ENCODE measurements at regions not wholly inside any gene's neighbourhood (a gene's known extent, or its start where the extent isn't known, plus 50 kb on each side); places are given as distances from the start of the nearest gene placed in this dataset.

DNA sequence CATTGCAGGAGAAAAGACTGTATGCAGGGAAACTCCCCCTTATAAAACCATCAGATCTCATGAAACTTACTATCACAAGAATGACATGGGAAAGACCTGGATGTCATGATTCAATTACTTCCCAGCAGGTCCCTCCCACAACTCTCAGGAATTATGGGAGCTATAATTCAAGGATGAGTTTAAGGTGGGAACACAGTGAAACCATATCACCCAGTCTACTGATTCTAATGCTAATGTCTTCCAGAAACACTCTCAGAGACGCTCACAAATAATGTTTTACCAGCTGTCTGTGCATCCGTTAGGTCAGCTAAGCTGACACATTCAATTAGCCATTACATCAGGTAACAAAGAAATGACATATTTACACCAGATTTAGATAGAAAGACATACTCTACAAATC, 637.9 kb downstream of the NLGN4Y start:
- no peak for DNase-seq (ENCODE audit: low spot score)

DNA sequence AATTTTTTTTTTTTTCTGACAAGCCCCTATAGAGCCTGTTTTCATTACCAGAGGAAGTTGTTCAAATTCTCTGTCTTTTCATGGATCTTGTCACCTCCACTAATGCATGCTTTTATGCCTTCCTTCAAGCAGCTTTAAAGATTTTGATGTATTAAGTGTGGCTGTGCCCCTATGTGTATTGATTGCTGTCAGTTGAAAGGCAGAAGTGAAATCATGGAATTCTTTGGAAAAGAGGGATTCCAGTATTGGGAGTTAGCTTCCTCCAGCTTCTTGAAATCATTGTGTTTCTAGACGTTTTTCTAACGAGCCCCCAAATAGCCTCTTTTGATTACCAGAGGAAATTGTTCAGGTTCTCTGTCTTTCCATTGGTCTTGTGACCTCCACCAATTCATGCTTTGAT, 655.6 kb downstream of the NLGN4Y start:
- no peak for DNase-seq (ENCODE audit: low spot score)

DNA sequence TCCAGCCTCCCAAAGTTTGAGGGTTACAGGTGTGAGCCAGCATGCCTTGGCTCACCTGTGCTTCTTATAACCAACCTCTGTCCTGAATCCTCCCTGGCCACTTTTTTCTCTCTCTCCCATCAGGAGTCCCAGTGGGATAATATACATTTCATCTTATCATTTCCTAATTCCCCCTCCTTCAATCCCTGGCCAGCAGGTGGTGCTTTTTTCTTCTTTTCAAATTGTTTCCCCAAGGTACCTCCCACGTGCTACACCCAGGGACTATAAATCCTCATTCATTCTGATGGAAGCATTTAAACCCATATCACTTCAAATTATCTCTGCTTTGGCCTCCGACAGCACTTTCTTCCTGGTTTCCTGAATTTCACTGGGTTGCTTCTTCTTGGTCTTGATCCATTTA, 704.7 kb downstream of the NLGN4Y start:
- DNase-seq (ENCODE audit: low spot score): no peak

DNA sequence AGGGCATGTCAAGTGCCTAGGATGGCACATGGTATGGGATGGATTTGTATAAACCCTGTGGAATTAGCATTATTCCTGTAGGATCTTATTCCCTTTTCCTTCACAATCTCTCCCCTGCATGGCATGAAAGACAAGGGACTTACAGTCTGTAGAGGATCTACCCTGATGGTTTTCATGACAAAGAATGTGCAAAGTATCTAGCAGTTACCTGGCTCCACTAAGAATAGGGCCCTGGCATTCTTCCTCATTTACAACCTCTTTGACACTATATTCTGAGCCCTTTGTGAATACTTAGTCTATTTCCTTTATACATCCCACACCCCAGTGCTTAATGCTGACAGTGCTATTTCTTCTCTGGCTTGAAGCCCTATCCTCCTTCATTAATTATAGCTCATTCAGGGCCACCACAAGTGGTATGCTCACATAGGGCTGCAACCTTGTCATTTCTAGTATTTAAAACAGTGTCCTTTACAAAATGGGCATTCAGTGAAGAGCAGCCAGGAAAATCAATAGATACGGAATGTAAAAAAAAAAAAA, 715.3 kb downstream of the NLGN4Y start:
- no peak for DNase-seq (ENCODE audit: low spot score)

DNA sequence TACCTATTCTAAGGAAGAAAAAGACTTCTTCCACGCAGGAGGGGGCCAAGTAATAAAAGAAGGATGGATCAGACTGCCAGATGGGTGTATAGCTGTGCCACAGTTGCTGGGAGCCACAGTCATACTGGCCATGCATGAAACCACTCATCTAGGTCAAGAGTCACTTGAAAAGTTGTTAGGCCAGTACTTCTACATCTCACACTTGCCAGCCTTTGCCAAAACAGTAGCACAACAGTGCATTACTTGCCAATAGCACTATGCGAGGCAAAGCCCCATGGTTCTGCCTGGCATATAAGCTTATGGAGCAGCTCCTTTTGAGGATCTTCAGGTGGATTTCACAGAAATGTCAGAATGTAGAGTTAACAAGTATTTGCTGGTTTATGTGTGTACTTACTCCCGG, 735.0 kb downstream of the NLGN4Y start:
- no peak for DNase-seq (ENCODE audit: low spot score)

DNA sequence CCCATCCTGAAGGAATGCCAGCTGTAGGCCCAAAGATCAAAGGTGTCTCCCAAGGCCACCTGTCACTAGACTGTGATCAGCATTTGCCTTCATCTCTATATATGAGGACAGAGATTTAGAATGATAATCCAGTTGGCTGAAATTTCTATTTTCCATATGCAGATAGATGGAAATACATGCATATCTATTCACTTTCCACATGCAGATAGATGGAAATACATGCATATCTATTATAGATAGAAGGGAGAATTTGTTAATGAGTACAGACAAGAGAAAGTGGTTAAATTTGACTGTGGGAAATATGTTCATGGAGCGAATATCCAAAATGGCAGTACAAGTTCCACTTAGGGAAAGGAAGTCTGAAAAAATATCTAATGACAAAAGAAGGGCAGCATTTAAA, 762.2 kb downstream of the NLGN4Y start:
- DNase-seq (ENCODE audit: low spot score): no peak

DNA sequence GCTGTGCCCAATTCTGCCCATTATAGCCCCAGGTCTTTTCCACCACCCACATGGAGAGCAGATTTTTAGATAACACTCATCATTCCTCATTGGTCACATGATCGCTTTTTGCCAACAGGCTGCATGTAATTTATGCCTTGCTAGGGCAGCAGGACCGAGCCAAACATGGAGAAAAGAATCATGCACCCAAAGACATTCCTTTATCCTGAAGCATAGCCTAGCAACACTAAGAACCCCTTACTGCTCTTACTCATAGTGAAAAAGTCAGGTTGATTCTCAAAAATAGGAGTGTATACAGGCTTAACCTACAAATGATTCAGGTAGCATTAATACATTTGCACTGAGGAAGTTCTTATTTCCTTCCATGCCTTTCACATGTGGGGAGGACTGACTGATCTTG, 765.5 kb downstream of the NLGN4Y start:
- no peak for DNase-seq (ENCODE audit: low spot score)

DNA sequence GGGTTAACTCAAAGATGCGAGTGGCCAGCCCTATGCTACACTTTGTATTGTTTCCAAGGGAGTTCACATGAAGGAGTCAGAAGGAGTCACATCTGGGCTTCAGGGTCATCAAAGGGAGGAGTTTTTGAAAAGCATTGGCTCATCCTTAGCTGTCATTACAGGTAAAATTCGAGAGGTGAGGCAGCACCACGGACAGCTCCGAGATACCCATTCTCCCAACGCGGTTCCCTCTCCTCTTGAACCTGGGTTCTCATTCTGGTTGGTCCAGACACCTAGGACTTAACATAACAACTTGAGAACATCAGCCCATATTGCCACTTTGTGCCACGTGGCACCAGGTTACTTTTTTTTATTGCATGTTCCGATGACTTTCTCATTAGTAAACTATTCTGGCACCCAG, 768.6 kb downstream of the NLGN4Y start:
- no peak for DNase-seq (ENCODE audit: low spot score)

DNA sequence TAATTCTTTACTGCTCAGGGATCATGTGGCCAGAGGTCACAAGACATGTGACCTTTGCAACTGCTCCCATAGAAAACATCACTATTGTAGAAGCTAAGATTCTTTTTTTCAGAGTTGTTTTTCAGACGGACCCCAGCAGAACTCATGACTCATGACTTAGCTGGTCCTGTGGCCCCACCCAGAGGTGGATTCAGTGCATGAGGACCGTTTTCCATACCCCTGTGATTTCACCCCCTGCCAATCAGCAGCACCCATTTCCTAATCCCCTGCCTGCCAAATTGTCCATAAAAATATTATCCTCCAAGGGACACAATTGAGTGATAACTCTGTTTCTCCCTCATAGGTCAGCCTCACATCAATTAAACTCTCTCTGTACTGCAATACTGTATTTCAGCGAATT, 777.5 kb downstream of the NLGN4Y start:
- no peak for DNase-seq (ENCODE audit: low spot score)

DNA sequence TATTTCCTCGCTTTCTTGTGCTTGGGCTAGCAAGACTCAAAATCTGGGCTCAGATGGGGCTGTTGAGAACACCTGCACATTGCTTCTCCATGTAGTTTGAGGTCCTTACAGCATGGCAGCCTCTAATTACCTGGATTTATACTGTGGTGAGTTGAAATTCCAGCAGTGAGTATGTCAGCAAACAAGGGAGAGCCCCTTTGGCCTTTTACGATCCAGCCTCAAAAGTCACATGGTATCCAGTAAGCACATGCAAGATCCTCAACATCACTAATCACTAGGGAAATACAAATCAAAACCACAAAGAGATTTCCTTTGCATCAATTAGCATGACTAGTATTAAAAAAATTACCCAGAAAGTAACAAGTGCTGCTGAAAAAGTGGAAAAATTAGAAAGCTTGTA, 787.8 kb downstream of the NLGN4Y start:
- no peak for DNase-seq (ENCODE audit: low spot score)

DNA sequence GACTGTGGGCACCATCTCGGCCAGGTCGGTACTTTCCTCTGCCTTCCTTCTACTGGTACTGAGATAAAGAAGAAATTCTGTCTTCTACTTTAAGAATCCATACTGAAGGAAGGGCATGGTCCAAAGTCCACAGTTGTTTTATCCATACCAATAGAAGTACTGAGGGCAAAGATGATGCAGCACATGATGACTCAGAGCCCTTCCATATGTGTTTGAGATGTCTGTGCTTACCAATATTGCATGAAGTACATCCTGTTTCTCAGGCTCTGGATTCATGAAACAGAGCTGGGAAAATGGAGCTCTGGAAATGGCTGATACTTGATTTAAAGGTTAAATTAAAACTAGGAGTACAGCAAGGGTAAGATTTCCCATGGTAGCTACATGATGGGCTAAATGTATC, 799.9 kb downstream of the NLGN4Y start:
- no peak for DNase-seq (ENCODE audit: low spot score)

DNA sequence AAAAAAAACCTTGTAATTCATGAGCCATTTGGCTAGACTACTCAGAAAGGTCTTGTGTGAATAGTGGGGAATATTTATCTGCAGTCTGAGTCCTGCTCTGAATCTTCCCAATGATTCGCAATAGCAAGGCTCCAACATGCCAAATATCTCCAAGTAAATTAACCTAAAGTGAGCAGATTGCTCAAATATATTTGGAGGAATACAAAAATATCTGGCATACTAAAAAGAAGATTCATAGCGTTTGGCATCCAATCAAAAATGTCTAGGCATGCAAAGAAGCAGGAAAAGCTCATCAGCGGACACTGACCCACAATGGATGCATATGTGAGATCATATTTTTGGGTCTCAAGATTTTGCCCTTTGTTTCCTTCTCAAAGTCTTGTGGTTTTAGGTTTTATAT, 800.9 kb downstream of the NLGN4Y start:
- DNase-seq (ENCODE audit: low spot score): no peak

DNA sequence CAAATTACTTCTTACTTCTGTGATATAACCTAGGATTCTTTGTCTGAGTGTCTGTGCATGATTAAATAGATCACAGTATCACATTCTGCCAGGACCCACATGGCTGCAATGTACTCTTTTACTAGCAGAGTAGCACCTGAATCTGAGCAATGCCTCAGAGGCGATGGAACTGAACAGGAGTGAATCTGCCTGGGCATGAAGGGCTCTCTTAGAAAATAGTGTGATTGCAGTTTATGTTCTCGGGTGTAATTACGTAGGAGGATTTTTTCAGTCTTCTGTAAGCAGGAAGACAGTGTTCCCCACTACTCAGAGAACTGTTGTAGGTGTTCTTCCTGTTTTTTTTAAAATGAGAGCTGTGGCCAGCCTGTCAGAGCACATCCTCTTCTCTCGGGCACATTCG, 802.3 kb downstream of the NLGN4Y start:
- no peak for DNase-seq (ENCODE audit: low spot score)

DNA sequence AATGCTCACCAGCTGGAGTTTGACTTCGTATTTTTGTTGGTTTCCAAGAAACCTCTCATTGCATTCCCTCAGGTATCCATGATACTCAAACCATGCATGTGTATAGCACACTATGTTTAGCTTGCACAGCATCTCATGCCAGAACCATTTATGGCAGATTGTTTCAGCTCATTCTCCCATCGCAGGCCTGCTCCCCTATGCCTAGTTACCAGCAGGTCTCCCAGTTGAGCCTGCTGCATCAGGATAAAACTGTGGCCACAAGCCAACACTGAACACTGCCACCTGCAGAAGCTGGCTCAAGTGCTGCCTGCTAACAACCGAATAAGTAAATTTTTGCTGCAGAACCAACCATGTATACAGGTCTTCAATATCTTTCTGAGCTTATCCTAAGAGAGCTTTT, 804.5 kb downstream of the NLGN4Y start:
- no peak for DNase-seq (ENCODE audit: low spot score)

DNA sequence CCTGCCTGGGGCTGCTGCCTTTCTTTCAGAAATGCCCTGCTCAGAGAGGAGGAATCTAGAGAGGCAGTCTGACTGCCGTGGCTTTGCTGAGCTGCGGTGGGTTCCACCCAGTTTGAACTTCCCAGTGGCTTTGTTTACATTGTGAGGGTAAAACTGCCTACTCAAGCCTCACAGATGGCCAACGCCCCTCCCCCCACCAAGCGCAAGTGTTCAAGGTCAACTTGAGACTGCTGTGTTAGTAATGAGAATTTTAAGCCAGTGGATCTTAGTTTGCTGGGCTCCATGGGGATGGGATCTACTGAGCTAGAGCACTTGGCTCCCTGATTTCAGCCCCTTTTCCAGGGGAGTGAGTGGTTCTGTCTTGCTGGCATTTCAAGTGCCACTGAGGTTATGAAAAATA, 819.2 kb downstream of the NLGN4Y start:
- no peak for DNase-seq (ENCODE audit: low spot score)

DNA sequence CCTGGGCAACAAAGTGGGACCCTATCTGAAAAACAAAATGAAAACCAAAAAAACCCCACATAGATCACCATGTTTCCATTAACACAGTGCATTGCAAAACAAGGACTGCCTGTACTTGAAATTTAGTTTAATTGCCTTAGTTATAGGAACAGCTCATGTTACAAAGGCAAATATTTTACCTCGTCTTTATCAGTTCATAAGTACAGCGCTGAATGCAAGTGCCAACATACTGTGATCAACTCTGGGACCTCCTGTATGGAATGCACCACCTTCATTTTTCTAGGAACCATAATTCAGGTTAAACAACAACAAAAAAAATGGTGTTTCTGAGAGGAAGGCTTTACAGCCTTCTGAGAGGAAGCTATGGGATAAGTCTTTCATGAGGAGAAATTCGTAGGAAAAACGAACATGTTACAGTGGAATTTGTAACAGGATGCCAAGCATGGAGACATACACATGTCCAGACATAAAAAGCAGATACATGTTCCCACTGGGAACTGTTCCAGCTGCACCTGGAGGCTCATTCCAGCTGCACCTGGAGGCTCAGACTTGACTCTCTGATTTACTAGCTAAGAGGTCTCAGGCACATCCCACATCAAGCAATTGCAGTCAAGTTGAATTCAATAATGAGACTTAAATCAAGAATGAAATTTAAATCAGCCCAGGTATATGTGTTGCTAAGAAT, 821.3 kb downstream of the NLGN4Y start:
- no peak for DNase-seq (ENCODE audit: low spot score)

DNA sequence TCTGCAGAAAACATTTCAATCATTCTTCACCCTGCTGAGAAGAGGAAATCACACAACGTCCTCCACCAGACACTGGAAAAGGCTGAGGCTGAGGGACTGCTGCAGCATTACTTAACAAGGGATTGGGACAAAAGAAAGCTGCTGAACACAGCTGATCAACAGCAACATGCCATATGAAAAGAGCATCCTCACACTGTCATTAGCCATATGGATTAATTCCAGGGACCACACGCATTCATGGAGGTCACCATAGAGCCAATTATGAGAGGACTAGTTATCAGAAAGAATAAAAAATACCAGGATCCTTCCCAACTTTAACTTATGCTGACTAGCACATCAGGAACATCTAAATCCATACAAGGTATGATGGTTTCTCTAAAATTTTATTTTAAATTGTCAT, 825.0 kb downstream of the NLGN4Y start:
- DNase-seq (ENCODE audit: low spot score): no peak

DNA sequence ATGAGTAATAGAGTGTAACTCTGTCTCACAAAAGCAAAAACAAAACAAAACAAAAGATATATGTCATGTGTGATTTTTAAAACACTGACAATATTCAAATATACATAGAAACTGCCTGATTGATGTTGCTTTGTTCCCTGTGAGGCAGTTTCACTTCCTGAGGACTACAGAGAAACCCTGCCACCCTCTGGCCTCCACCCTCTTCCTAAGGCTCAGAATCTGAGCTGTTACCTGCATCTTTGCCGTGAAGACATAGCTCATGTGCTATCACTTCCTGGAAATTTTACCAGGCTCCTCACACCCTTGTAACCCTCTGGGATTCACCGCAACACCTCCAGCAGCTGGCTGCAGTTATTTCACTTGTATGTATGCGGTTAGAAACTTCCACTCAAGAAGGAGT, 831.0 kb downstream of the NLGN4Y start:
- peak; percentile 38 for DNase-seq (ENCODE audit: low spot score)

DNA sequence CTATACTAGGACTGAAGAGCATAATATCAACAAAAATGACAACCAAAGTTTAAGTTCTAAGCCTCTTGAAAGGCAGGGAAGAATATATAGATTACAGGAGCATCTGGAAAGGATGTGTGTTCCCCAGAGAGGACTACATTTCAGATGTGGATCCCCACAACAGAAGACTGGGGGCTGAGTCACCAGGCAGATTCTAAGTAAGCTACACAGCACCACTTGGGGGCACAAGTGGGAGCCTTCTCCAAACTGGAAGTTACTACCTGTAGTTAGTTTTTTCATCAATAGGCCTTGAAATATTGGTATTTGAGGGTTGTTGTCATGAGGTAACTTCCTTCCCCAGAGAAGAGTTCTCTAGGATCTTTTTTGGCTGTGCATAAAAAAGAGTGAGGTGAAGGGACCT, 836.1 kb downstream of the NLGN4Y start:
- no peak for DNase-seq (ENCODE audit: low spot score)

DNA sequence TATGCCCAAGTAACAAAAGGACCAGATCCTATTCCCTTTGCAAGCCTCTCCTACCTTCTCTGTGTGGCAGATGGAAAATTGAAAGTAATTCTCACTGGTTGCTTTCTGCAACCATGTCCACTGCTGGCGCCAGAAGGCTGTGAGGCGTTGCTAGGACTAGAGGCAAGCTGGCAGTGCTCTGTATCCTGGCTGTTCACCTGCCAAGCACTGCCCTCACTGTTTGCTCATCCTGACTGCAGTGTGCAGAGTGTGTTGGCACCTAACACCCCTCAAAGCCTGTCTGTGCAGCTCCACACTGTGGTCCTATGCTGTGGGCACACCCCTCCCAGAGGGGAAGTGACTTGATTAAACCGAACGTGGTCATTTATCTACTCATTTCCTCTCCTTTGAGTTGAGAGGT, 840.7 kb downstream of the NLGN4Y start:
- no peak for DNase-seq (ENCODE audit: low spot score)

DNA sequence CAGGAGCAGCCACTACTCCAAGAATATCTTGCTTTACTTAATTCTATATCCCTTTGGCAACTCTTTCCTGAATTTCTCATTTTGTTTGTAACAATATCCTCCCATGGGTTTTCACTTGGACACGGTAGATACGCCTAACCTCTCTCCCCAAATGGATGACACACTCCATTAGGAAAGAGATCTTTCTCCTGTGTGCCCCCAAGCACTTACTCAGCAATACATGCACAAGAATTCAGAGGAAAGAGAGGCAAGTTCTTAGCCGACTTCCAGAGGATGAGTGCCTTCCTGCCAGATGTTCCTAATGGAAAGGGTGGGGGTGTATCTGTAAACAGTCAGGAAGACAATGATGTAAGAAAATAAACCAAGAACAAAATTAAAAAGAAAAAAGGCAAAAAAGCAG, 844.5 kb downstream of the NLGN4Y start:
- no peak for DNase-seq (ENCODE audit: low spot score)

DNA sequence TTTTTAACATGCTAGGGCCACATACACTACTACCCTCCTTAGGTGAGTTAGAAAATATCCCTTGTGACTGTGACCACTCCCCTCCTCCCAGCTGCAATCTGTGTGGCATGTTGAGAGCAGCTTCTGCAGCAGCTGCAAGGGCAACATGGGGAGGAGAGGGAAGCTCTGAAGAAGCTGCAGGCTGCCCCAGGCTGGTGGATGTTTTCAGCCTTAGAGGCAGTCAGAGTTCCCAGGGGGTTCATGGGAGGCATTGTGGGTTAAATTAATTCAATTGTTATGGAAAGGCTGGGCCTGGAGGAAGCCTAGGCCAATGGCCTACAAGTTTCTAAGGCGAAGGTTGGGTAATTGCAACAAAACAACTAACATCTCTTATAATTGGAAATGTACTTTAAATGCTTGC, 860.8 kb downstream of the NLGN4Y start:
- DNase-seq (ENCODE audit: low spot score): no peak

DNA sequence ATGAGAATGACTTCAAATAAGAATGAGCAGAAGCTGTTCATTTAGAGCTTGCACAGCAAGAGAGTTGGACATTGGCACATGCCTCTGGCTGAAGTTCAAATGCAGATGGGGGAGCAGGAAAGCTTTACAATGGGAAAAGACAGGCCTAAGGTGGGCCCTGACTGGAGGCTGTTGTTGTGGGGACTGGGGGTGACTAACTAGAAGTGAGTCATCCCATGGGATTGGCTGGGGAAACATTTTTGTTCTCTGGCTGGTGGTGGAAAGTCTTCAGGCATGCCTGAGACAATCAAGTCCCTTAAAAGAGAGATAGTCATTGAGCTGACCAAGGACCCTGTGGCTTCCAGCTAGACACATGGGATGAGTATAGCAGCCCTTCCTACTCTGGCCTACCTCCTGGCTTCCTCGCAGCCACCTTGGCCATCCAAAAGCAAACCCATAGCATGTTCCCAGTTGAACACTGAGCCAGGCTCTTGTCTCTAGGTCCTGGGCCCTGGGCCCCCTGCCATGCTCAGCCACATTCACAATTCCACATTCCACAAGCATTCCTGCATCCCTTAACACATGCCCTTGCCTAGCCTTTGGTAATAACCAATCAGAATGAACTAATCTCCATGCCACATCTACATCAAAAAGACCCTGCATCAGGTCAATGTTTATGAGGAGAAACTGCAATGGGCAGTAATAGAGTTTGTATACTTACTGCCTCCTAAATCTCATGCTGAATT, 873.4 kb downstream of the NLGN4Y start:
- no peak for DNase-seq (ENCODE audit: low spot score)

DNA sequence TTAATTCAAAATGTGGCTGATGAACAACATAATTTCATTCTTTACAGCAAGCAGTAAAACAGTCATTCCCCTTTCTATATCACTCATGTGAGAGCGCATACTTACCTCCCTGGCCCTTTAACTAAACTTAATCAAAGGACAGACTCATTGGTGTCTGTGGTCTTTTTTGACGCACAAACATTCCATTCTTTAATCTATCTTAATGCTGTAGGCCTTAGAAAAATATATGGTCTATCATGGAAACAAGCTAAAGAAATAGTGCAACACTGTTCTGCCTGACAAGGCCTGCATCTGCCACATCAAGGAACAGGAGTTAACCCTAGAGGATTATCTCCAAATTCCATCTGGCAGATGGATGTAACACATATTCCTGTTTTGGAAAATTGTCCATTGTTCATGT, 878.1 kb downstream of the NLGN4Y start:
- no peak for DNase-seq (ENCODE audit: low spot score)
